ENCODE measurements at regions not wholly inside any gene's neighbourhood (a gene's known extent, or its start where the extent isn't known, plus 50 kb on each side); places are given as distances from the start of the nearest gene placed in this dataset.

- TF ChIP-seq, protein P1, sequence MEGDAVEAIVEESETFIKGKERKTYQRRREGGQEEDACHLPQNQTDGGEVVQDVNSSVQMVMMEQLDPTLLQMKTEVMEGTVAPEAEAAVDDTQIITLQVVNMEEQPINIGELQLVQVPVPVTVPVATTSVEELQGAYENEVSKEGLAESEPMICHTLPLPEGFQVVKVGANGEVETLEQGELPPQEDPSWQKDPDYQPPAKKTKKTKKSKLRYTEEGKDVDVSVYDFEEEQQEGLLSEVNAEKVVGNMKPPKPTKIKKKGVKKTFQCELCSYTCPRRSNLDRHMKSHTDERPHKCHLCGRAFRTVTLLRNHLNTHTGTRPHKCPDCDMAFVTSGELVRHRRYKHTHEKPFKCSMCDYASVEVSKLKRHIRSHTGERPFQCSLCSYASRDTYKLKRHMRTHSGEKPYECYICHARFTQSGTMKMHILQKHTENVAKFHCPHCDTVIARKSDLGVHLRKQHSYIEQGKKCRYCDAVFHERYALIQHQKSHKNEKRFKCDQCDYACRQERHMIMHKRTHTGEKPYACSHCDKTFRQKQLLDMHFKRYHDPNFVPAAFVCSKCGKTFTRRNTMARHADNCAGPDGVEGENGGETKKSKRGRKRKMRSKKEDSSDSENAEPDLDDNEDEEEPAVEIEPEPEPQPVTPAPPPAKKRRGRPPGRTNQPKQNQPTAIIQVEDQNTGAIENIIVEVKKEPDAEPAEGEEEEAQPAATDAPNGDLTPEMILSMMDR (IDR thresholded peaks at IDR 0.05) = no peak
- TF ChIP-seq POLR2A (IDR thresholded peaks at IDR 0.05) (no peak), POLR2AphosphoS5 (IDR thresholded peaks at IDR 0.05) (no peak)
These were observed 488.5 kb upstream of the JARID2 start for GRCh38 chr6:14757418-14757817.

All from sigmoid colon (tissue), 4 donors.